ENCODE measurements at regions not wholly inside any gene's neighbourhood (a gene's known extent, or its start where the extent isn't known, plus 50 kb on each side); places are given as distances from the start of the nearest gene placed in this dataset.
"Not testable (repeated sequence)": the region's sequence is repeated elsewhere in the genome, so short reads cannot be mapped to it uniquely, and the experiment has no call there.

DNA sequence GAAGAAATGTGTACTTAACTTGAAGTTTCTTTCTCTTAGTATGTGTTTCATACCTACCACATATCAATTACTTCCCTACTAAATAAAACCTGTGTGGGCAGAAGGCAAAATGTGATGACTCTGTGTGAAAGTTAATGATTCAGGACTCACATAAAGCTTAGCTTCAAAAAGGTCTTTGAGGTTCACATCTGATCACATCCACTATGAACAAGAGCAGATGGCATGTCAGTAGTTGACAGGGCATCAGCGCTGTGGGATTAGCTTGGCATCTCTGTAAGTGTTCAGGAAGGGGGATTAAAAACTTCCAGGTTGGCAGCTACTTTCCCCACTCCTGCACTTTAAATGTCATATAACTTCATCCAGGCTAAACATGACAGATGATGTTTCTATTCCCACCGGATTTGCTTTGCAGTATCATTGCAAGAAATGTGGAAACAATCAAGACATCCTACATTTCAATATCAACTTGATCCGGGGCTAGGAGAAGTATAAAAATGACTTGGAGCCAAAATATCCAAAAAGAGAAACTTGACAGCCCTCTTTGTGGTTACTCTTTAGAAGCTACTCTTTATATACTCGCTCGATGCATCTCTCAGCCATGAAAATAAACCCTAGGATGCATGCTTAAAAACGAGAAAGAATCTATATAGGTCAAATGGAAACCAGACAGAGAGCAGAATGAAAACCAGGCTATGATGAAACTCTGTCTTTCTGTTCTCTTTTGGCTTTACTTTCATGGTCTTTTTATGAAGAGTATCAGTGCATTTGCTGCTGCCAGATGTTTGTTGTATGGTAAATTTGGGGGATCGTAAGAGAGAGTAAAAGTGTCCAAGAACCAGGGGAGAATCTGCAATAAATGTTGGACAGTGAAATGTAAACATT, 273.1 kb upstream of the ALCAM start:
- no peak for DNase-seq

DNA sequence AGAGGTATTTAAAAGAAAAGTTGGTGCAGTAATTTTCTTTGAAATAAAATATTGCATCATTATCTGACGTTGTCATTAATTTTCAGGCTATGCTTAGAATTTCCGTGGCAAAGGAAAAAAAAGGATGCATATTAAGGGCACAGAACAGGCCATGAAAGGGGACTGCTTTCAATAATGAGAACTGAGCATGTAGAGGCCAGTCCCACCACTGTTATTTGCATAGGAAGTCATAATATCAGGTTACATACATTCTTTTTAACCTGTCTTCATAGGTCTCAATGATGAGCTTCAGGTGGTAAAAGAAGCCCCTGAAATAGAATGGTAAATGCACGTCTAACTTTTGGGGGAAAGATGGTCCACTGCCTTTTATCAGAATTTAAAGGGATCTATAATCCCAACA, 272.1 kb upstream of the ALCAM start:
- no peak for DNase-seq

GRCh38 chr3:105096071-105096470, 270.6 kb upstream of the ALCAM start:
- DNase-seq, result no peak

GRCh38 chr3:105101603-105102002, 265.1 kb upstream of the ALCAM start:
- DNase-seq, result no peak

- DNase-seq, result no peak
These were observed 263.6 kb upstream of the ALCAM start for GRCh38 chr3:105103139-105103538.

GRCh38 chr3:105108823-105109222, 257.9 kb upstream of the ALCAM start:
- DNase-seq, result no peak

GRCh38 chr3:105118905-105119304, 247.8 kb upstream of the ALCAM start:
- no peak for DNase-seq

DNA sequence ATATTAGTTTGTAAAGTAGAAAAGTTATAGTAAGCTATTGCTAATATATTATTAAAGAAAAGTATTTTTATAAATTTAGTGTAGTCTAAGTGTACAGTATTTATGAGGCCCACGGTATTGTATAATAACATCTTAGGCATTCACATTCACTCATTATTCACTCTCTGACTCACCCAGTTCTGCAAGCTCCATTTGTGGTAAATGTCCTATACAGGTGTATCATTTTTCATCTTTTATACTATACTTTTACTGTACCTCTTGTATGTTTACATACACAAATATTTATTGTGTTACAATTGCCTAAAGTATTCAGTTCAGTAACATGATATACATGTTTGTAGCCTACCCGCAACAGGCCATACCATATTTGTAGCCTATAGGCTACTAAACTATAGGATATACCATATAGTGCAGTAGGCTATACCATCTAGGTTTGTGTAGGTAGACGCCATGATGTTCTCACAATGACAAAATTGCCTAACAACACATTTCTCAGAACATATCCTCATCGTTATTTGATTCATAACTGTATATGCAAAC, 246.8 kb upstream of the ALCAM start:
- no peak for DNase-seq

GRCh38 chr3:105130911-105131310, 235.8 kb upstream of the ALCAM start:
- DNase-seq, result no peak

- DNase-seq, result no peak
These were observed 228.8 kb upstream of the ALCAM start for GRCh38 chr3:105137911-105138310.

GRCh38 chr3:105139881-105140560, 226.7 kb upstream of the ALCAM start:
- no peak for DNase-seq

DNA sequence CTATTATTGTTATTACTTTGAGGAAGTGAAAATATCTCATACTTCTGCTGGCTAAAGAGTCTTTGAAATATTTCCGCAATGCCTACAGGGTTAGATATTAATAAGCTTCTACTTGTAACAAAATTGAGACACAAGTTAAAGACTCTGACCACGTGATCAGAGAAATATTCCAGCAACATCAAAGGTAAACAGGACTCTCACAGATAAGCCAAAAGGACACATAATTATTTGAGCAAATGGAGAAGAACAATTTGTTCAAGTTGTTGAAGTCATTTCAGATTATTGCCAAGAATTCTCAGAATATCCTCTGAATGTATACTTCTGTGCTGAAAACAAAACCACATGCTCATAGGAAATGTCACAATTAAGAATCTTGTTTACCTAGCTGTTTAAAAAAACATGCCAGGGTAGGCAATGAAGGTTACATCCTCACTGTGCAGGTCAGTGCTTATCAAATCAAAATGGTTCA, 225.8 kb upstream of the ALCAM start:
- DNase-seq, result no peak

- no peak for DNase-seq
These were observed 221.9 kb upstream of the ALCAM start for GRCh38 chr3:105144837-105145236.

- DNase-seq, result no peak
These were observed 221.2 kb upstream of the ALCAM start for GRCh38 chr3:105145511-105145910.

DNA sequence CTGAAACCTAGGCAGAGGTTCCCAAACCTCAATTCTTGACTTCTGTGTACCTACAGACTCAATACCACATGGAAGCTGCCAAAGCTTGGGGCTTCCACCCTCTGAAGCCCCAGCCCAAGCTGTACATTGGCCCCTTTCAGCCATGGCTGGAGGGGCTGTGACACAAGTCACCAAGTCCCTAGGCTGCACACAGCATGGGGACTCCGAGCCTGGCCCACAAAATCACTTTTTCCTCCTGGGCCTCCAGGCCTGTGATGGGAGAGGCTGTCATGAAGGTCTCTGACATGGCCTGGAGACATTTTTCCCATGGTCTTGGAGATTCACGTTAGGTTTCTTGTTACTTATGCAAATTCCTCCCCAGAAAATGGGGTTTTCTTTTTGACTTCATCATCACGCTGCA, 217.5 kb upstream of the ALCAM start:
- DNase-seq, result not testable (repeated sequence)

GRCh38 chr3:105152987-105153386, 213.7 kb upstream of the ALCAM start:
- DNase-seq, result no peak

DNA sequence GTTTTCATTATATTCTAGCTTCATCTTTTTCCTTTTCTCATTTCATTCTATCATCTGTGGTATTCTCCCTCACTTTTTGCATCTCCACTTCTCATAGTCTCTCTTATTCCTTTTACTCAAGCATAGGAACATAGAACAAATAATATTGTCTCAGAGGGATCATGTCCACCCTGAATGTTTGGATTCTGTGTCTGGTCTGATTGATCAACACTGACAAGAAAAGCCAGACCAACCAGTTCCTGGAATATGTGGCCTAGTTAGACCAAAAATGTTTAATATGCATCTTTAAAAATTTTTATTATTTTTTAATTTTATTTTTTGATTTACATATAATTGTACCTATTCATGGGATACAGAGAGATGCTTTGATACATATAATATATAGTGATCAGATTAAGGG, 212.0 kb upstream of the ALCAM start:
- DNase-seq, result no peak

GRCh38 chr3:105157067-105157765, 209.5 kb upstream of the ALCAM start:
- no peak for DNase-seq

DNA sequence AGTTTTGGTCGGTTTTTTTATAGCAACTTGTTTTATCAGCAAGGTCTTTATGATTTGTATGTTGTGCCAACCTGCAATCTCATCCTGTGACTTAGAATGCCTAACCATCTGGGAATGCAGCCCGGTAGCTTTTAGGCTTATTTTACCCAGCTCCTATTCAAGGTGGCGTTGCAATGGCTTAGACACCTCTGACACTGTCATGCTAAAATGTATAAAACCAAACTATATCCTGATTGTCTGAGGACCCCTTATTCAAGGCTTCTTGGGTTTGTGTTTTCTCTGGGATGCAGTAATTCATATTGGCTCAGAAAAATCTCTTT, 209.0 kb upstream of the ALCAM start:
- no peak for DNase-seq

DNA sequence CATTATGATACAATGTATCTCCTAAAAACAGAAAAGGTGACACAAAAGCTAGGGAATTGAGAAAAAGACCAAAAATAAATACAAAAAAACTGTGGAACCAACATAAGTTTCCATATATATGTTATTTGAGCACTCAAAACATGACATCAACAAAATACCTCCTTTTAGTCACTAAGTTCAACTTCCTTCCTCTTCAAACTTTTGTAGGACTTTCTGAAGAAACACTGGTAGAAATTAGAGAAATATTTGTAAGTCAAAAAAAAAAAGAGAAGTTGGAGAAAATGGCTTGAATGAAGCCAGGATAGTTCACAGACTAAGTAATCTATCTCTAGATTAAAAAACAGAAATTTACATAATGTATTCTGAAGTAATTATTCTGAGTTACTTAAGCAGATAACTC, 208.4 kb upstream of the ALCAM start:
- DNase-seq, result no peak

DNA sequence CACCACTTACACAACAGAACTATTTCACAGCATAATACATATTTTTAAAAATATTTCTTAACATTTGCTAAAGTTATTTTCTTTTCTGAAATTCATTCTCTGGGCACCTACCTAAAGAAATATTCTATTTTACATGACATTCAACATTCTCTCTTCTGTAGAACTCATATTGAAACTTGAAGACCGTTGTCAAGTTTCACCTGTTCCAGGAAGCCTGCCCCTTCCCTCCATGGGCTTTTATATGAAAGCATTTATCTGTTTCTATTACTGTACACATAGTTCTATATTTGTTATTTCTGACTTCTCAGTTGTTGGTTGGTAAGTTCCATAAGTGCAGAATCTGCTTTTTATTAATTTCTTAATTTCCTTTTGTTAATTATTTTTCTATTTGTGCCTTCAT, 204.3 kb upstream of the ALCAM start:
- DNase-seq, result no peak

DNA sequence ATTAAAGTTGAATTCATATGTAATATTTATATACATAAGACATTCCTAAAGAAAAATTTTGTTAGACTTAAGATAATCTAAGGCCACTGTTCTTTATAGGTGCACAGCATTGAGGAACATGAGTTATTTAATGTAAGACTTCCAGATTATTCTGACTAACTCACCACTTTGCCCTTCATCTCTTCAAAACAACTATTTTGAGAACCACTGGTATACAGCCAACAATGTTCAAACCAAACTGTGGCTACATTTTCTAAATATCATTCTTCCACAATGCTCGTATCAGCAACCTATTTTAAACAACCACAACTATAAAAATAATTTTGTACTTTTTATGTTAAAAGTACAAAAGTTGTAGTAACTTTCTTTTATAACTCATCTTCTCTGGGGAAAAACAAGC, 199.8 kb upstream of the ALCAM start:
- no peak for DNase-seq

- no peak for DNase-seq
These were observed 196.3 kb upstream of the ALCAM start for GRCh38 chr3:105170423-105170822.
